Adrenal gland (tissue), 9 donors: ENCODE measurements at regions not wholly inside any gene's neighbourhood (a gene's known extent, or its start where the extent isn't known, plus 50 kb on each side); places are given as distances from the start of the nearest gene placed in this dataset.

Experiments
- DNase-seq, 7 donors: peaks; one replicate each; pipeline ENCODE4 v3.0.0-alpha.2; 2019 to 2020
- H3K27ac ChIP-seq, 5 donors: fragments of 200-600 bp; sonication (generic) in 4 of 5; 1 replicate in 3 of 5; 2 replicates in 2 of 5; pipeline versions ENCODE4 v1.5.1 to v1.8.0; 2016 to 2020; ENCODE audit warnings: mild to moderate bottlenecking in 1 of 5
- H3K27me3 ChIP-seq: fragments of 200-600 bp; 2 replicates; pipeline ENCODE4 v1.8.0; 2021
- H3K36me3 ChIP-seq, 2 donors: fragments of 200-600 bp; replicated peaks in 1 of 2; 1 replicate in 1 of 2; 2 replicates in 1 of 2; pipeline versions ENCODE4 v1.5.1 to v1.8.0; 2018 to 2022
- H3K4me1 ChIP-seq, 2 donors: fragments of 200-600 bp; replicated peaks in 1 of 2; 1 replicate in 1 of 2; 2 replicates in 1 of 2; pipeline versions ENCODE4 v1.5.1 to v1.8.0; 2018 to 2021
- H3K4me3 ChIP-seq, 4 donors: fragments of 200-600 bp; sonication (generic) in 3 of 4; one replicate each; pipeline ENCODE4 v1.5.1; 2016 to 2018
- H3K9me3 ChIP-seq, 3 donors: fragments of 200-600 bp; sonication (generic) in 1 of 3; replicated peaks in 1 of 3; 1 replicate in 2 of 3; 2 replicates in 1 of 3; pipeline versions ENCODE4 v1.5.1 to v1.8.0; 2016 to 2021
- CTCF ChIP-seq, 6 experiments: fragments of 450-650 bp in 4 of 6; fragments of 200-600 bp in 2 of 6; sonication (generic) in 1 of 6; IDR thresholded peaks; 1 replicate in 5 of 6; 2 replicates in 1 of 6; pipeline versions ENCODE4 v1.5.1 to v1.8.0; 2016 to 2021; ENCODE audit warnings: antibody characterized with exemption in 6 of 6, mild to moderate bottlenecking in 2 of 6, moderate library complexity in 1 of 6
- POLR2A ChIP-seq, 2 donors: fragments of 450-650 bp; IDR thresholded peaks; one replicate each; pipeline ENCODE4 v1.6.1; 2017; ENCODE audit warnings: antibody characterized with exemption in 2 of 2, mild to moderate bottlenecking in 2 of 2, moderate library complexity in 1 of 2
- WGBS, 4 donors: extraction: QIAGEN DNeasy Blood & Tissue Kit in 2 of 4; methylation state at CpG; one replicate each; pipeline versions ENCODE4 v1.1.5 to v1.1.7; 2013 to 2017; 5-methylcytosine and 5-hydroxymethylcytosine counted together
- intact Hi-C, 2 donors: fragments of 100-400 bp; cut with DNase I; formaldehyde crosslinking; loops; one replicate each; pipeline versions ENCODE4 v1.14.1 to v1.15.0; 2022 to 2023
- donor health status: healthy with polysubstance abuse.
- donor health status: Bipolar disorder and iron deficiency.
- donor health status: DM: yes; HTN: yes; CAD: no.
- donor health status: DM: no; HTN: no; CAD: no.
- donor health status: DM: no; HTN: no; CAD: no.

DNA sequence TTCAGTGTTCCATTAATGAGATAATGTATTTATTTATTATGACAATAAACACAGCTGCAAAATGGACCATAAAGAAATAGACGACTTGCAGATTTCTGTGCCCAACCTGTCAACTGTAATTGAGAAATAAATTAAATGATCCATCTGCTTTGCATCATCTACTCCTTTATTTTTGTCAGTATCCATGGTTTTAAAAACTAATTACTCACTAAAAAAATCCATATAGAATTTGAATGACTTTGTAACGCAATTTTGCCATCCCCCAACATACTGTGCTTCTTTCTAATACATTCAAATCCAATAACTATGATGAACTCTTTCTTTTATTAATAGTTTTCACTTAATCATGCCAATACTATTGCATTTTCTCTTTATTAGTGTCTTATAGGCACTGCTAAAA, 388.5 kb upstream of the SORCS1 start:
- Histone ChIP-seq H3K36me3 (no peaks in the 10 kb centered on the region), H3K27me3 (no peaks in the 10 kb centered on the region), H3K4me1 (no peaks in the 10 kb centered on the region), H3K27ac (no peak overlapping the region), H3K9me3 (no peaks in the 10 kb centered on the region), H3K4me3 (no peak overlapping the region)
- 45 to 59% (median 52%) methylated on average over 2 of the region's 2 CpGs for WGBS, 4 donors
- no peak for TF ChIP-seq CTCF (IDR thresholded peaks at IDR 0.05)
- TF ChIP-seq POLR2A (IDR thresholded peaks at IDR 0.05): no peak
- intact Hi-C loops: no loop called here
- DNase-seq: no peak

- Histone ChIP-seq H3K4me3 (no peak overlapping the region), H3K27ac (no peak overlapping the region), H3K4me1 (no peaks in the 10 kb centered on the region), H3K36me3 (no peaks in the 10 kb centered on the region), H3K9me3 (no peaks in the 10 kb centered on the region), H3K27me3 (no peaks in the 10 kb centered on the region)
- no peak for DNase-seq
- TF ChIP-seq CTCF (IDR thresholded peaks at IDR 0.05): no peak
- TF ChIP-seq POLR2A (IDR thresholded peaks at IDR 0.05): no peak
- intact Hi-C loops: no loop called here
- 41 to 49% (median 43%) methylated on average over 4 of the region's 4 CpGs for WGBS, 4 donors
These were observed 383.8 kb upstream of the SORCS1 start for GRCh38 chr10:107548301-107548700.

DNA sequence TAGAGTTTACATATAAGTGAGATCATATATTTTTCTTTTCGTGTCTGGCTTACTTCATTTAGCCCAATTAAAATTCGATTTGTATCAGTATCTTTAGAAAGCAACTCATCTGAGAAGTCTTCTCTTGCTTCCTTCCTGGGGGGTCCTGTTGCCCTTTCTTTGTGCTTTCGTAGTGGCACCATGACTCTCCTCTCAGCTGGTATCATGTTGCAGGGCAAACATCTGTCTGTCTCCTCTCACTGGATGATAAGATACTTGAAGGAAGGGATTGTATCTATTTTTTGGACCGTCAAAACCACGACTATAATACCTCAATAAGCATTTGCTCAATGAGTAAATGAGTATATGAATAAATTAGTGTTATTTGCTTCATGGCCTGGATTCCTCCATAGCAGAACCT, 382.5 kb upstream of the SORCS1 start:
- Histone ChIP-seq H3K4me3 (no peak overlapping the region), H3K4me1 (no peaks in the 10 kb centered on the region), H3K27ac (no peak overlapping the region), H3K9me3 (no peaks in the 10 kb centered on the region), H3K36me3 (no peaks in the 10 kb centered on the region), H3K27me3 (no peaks in the 10 kb centered on the region)
- DNase-seq: no peak
- intact Hi-C loops: no loop called here
- 63 to 72% (median 70%) methylated on average over 5 of the region's 5 CpGs for WGBS, 4 donors
- TF ChIP-seq CTCF (IDR thresholded peaks at IDR 0.05) (no peak), POLR2A (IDR thresholded peaks at IDR 0.05) (no peak)

GRCh38 chr10:107546284-107546683, 381.8 kb upstream of the SORCS1 start:
- Histone ChIP-seq H3K9me3 (no peaks in the 10 kb centered on the region), H3K36me3 (no peaks in the 10 kb centered on the region), H3K27me3 (no peaks in the 10 kb centered on the region), H3K27ac (no peak overlapping the region), H3K4me1 (no peaks in the 10 kb centered on the region), H3K4me3 (no peak overlapping the region)
- intact Hi-C loops: no loop called here
- WGBS, 4 donors: 20 to 53% (median 29%) methylated on average over 1 of the region's 1 CpG
- no peak for TF ChIP-seq POLR2A (IDR thresholded peaks at IDR 0.05)
- TF ChIP-seq CTCF (IDR thresholded peaks at IDR 0.05): no peak
- DNase-seq: no peak
